GM23248 (cell line): ENCODE measurements at regions not wholly inside any gene's neighbourhood (a gene's known extent, or its start where the extent isn't known, plus 50 kb on each side); places are given as distances from the start of the nearest gene placed in this dataset.

ENCODE experiments used
- DNase-seq: peaks from one replicate; pipeline ENCODE4 v3.0.0-alpha.2; 2015
- H2AFZ ChIP-seq: fragments of 200-600 bp; sonication (generic); 2 replicates; pipeline ENCODE4 v1.6.1; 2016; ENCODE audit warnings: antibody characterized with exemption
- H3F3A ChIP-seq: fragments of 200-600 bp; sonication (generic); 2 replicates; pipeline ENCODE4 v1.6.1; 2016; ENCODE audit warnings: mild to moderate bottlenecking, antibody characterized with exemption, mixed run types; ENCODE audit not compliant: insufficient read depth
- H3K27ac ChIP-seq: fragments of 200-600 bp; sonication (generic); 2 replicates; pipeline ENCODE4 v1.5.1; 2016; ENCODE audit warnings: mild to moderate bottlenecking
- H3K27me3 ChIP-seq: fragments of 200-600 bp; sonication (generic); replicated peaks from 2 replicates; pipeline ENCODE4 v1.6.1; 2016; ENCODE audit warnings: mild to moderate bottlenecking; ENCODE audit not compliant: insufficient read depth
- H3K36me3 ChIP-seq: fragments of 200-600 bp; sonication (generic); 2 replicates; pipeline ENCODE4 v1.6.1; 2016; ENCODE audit warnings: low read depth, mild to moderate bottlenecking
- H3K4me1 ChIP-seq: fragments of 200-600 bp; sonication (generic); 2 replicates; pipeline ENCODE4 v1.6.1; 2016; ENCODE audit warnings: mild to moderate bottlenecking; ENCODE audit not compliant: insufficient read depth
- H3K4me2 ChIP-seq: fragments of 200-600 bp; sonication (generic); one replicate; pipeline ENCODE4 v1.6.1; 2016; ENCODE audit warnings: mild to moderate bottlenecking; ENCODE audit not compliant: unreplicated experiment
- H3K4me3 ChIP-seq: fragments of 200-600 bp; sonication (generic); 2 replicates; pipeline ENCODE4 v1.5.1; 2016; ENCODE audit warnings: mild to moderate bottlenecking
- H3K79me2 ChIP-seq: fragments of 200-600 bp; sonication (generic); 2 replicates; pipeline ENCODE4 v1.6.1; 2016; ENCODE audit warnings: mild to moderate bottlenecking; ENCODE audit not compliant: insufficient read depth
- H3K9ac ChIP-seq: fragments of 200-600 bp; sonication (generic); 2 replicates; pipeline ENCODE4 v1.6.1; 2016; ENCODE audit warnings: mild to moderate bottlenecking
- H3K9me2 ChIP-seq: fragments of 200-600 bp; sonication (generic); 2 replicates; pipeline ENCODE4 v1.6.1; 2016; ENCODE audit warnings: mixed run types, mild to moderate bottlenecking, moderate library complexity; ENCODE audit not compliant: insufficient read depth
- H3K9me3 ChIP-seq: fragments of 200-600 bp; sonication (generic); one replicate; pipeline ENCODE4 v1.6.1; 2017; ENCODE audit warnings: low read depth
- H4K20me1 ChIP-seq: fragments of 200-600 bp; sonication (generic); 2 replicates; pipeline ENCODE4 v1.6.0; 2016; ENCODE audit not compliant: insufficient read depth
- EZH2 ChIP-seq: fragments of 200-600 bp; sonication (generic); IDR thresholded peaks from 2 replicates; pipeline ENCODE4 v1.6.1; 2018; ENCODE audit warnings: antibody characterized with exemption, mild to moderate bottlenecking; ENCODE audit not compliant: insufficient read depth, poor library complexity, severe bottlenecking
- EZH2phosphoT487 ChIP-seq: fragments of 200-600 bp; sonication (generic); IDR thresholded peaks from 2 replicates; pipeline ENCODE4 v1.6.1; 2018; ENCODE audit warnings: antibody characterized with exemption, moderate library complexity, mild to moderate bottlenecking, low read depth; ENCODE audit not compliant: insufficient read depth
- WGBS, 2 experiments: methylation state at CpG; one replicate each; pipeline ENCODE4 v1.1.6; 2015 to 2017; ENCODE audit warnings: low lambda C conversion rate in 2 of 2, low coverage in 1 of 2; ENCODE audit errors: missing lambda C conversion rate in 2 of 2; 5-methylcytosine and 5-hydroxymethylcytosine counted together
- in situ Hi-C: fragments of 300-500 bp; cut with MboI; formaldehyde crosslinking; loops from 2 replicates; pipeline ENCODE4 v1.15.0; 2020

- Histone ChIP-seq H3F3A (peaks cover 17% of the 10 kb centered on the region), H3K27ac (peak overlapping the region; percentile 49; the same call in 1 of the 2 replicates), H3K27me3 (no peaks in the 10 kb centered on the region; the same call in 1 of the 2 replicates), H3K9me3 (no peaks in the 10 kb centered on the region), H3K9me2 (no peaks in the 10 kb centered on the region), H3K4me1 (peaks cover 19% of the 10 kb centered on the region), H3K79me2 (no peaks in the 10 kb centered on the region), H3K4me3 (no peak overlapping the region), H2AFZ (no peak overlapping the region), H4K20me1 (no peaks in the 10 kb centered on the region), H3K9ac (no peak overlapping the region), H3K36me3 (no peaks in the 10 kb centered on the region), H3K4me2 (no peak overlapping the region)
- no peak for DNase-seq
- 97 to 98% methylated on average over 2 of the region's 2 CpGs for WGBS, 2 experiments
- TF ChIP-seq EZH2phosphoT487, result no peak
- TF ChIP-seq EZH2, result no peak
- in situ Hi-C loops, result no loop called here
Observed at GRCh38 chr22:27535452-27535851, 266.1 kb downstream of the MN1 start.

- H3F3A ChIP-seq, result peaks cover 7% of the 10 kb centered on the region
- 38% methylated on average over 15 of the region's 15 CpGs for WGBS, 2 experiments
- H3K4me1 ChIP-seq, result peaks cover 11% of the 10 kb centered on the region
- no peak overlapping the region for H3K4me2 ChIP-seq
- no peaks in the 10 kb centered on the region for H3K79me2 ChIP-seq
- in situ Hi-C loops, result no loop called here
- no peaks in the 10 kb centered on the region; the same call in 1 of the 2 replicates for H3K27me3 ChIP-seq
- no peak overlapping the region for H3K9ac ChIP-seq
- no peaks in the 10 kb centered on the region for H3K9me2 ChIP-seq
- H3K4me3 ChIP-seq, result no peak overlapping the region
- no peak overlapping the region for H2AFZ ChIP-seq
- no peaks in the 10 kb centered on the region for H3K9me3 ChIP-seq
- no peak overlapping the region for H3K27ac ChIP-seq
- DNase-seq, result peak; percentile 9
- H3K36me3 ChIP-seq, result no peaks in the 10 kb centered on the region
- H4K20me1 ChIP-seq, result no peaks in the 10 kb centered on the region
- TF ChIP-seq EZH2phosphoT487, result no peak
- TF ChIP-seq EZH2, result no peak
Observed at GRCh38 chr22:27537501-27537900, 264.1 kb downstream of the MN1 start.

GRCh38 chr22:27538666-27539065, 262.9 kb downstream of the MN1 start:
- 53 to 56% methylated on average over 8 to 13 of the region's 13 CpGs for WGBS, 2 experiments
- no peak overlapping the region for H3K4me2 ChIP-seq
- no peak for DNase-seq
- H3K36me3 ChIP-seq, result no peaks in the 10 kb centered on the region
- in situ Hi-C loops, result no loop called here
- no peaks in the 10 kb centered on the region for H3K9me2 ChIP-seq
- no peaks in the 10 kb centered on the region for H3K9me3 ChIP-seq
- H3K4me3 ChIP-seq, result no peak overlapping the region
- H3K4me1 ChIP-seq, result peaks cover 11% of the 10 kb centered on the region
- no peak overlapping the region for H3K9ac ChIP-seq
- TF ChIP-seq EZH2, result no peak
- no peak for TF ChIP-seq EZH2phosphoT487
- H3F3A ChIP-seq, result peaks cover 5% of the 10 kb centered on the region; the same call in 1 of the 2 replicates
- H3K27ac ChIP-seq, result no peak overlapping the region
- no peak overlapping the region for H2AFZ ChIP-seq
- H4K20me1 ChIP-seq, result no peaks in the 10 kb centered on the region
- no peaks in the 10 kb centered on the region for H3K79me2 ChIP-seq
- H3K27me3 ChIP-seq, result no peaks in the 10 kb centered on the region; the same call in 1 of the 2 replicates

GRCh38 chr22:27540247-27540646, 261.3 kb downstream of the MN1 start:
- Histone ChIP-seq H4K20me1 (no peaks in the 10 kb centered on the region), H3K27ac (no peak overlapping the region), H3K9ac (no peak overlapping the region), H3K79me2 (no peaks in the 10 kb centered on the region), H3K4me3 (no peak overlapping the region), H3F3A (no peaks in the 10 kb centered on the region), H3K36me3 (no peaks in the 10 kb centered on the region), H3K9me2 (no peaks in the 10 kb centered on the region), H2AFZ (no peak overlapping the region), H3K9me3 (no peaks in the 10 kb centered on the region), H3K27me3 (no peaks in the 10 kb centered on the region; the same call in 1 of the 2 replicates), H3K4me1 (peaks cover 2% of the 10 kb centered on the region), H3K4me2 (no peak overlapping the region)
- TF ChIP-seq EZH2phosphoT487, result no peak
- no peak for TF ChIP-seq EZH2
- 89 to 90% methylated on average over 10 of the region's 10 CpGs for WGBS, 2 experiments
- in situ Hi-C loops, result no loop called here
- no peak for DNase-seq
